Body of pancreas (tissue), 4 donors: ENCODE measurements at regions not wholly inside any gene's neighbourhood (a gene's known extent, or its start where the extent isn't known, plus 50 kb on each side); places are given as distances from the start of the nearest gene placed in this dataset.

Experiments used
- POLR2A ChIP-seq, 3 donors: fragments of 450-650 bp; IDR thresholded peaks; one replicate each; pipeline ENCODE4 v1.6.1; 2016; ENCODE audit warnings: antibody characterized with exemption in 3 of 3, mild to moderate bottlenecking in 2 of 3
- TF ChIP-seq, protein P1 (sequence below), 7 experiments: fragments of 450-650 bp in 4 of 7; fragments of 200-600 bp in 3 of 7; sonication (generic) in 3 of 7; IDR thresholded peaks; one replicate each; pipeline ENCODE4 v1.5.1; 2016 to 2019; ENCODE audit warnings: antibody characterized with exemption in 7 of 7

DNA sequence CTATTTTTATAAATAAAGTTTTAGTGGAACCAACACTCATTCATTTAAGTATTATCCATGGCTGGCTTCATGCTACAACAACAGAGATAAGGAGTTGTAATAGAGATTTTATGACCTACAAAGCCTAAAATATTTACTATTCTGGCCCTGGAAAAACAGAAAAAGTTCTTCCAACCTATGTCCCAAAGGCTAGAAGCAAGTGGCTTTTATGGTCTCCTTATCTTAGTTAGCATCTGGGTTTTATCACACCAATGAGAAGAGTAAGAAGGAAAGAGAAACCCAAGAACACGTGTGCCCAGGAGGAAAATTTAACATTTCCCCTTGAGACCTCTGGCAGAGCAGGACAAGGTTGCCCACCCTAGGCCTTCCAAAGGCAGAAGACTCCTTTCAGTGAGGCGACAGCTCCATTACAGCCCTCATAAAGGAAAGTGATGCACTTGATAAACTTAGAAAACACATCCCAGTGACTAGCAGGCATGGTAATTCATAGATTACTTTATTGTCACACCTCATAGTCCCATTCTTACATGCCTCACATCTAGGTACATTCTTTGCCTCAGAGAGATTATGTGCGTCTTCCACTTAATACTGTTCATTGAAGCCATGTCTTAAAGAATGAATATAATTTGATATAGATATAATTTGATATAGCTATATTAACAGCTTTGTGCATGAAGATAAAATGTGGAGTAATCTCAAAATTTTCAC, 113.2 kb upstream of the ACP3 start:
- TF ChIP-seq, protein P1, sequence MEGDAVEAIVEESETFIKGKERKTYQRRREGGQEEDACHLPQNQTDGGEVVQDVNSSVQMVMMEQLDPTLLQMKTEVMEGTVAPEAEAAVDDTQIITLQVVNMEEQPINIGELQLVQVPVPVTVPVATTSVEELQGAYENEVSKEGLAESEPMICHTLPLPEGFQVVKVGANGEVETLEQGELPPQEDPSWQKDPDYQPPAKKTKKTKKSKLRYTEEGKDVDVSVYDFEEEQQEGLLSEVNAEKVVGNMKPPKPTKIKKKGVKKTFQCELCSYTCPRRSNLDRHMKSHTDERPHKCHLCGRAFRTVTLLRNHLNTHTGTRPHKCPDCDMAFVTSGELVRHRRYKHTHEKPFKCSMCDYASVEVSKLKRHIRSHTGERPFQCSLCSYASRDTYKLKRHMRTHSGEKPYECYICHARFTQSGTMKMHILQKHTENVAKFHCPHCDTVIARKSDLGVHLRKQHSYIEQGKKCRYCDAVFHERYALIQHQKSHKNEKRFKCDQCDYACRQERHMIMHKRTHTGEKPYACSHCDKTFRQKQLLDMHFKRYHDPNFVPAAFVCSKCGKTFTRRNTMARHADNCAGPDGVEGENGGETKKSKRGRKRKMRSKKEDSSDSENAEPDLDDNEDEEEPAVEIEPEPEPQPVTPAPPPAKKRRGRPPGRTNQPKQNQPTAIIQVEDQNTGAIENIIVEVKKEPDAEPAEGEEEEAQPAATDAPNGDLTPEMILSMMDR (IDR thresholded peaks at IDR 0.05), result no peak
- no peak for TF ChIP-seq POLR2A (IDR thresholded peaks at IDR 0.05)
